LNCAP (cell line): ENCODE measurements at regions not wholly inside any gene's neighbourhood (a gene's known extent, or its start where the extent isn't known, plus 50 kb on each side); places are given as distances from the start of the nearest gene placed in this dataset.

Source experiments
- CTCF ChIP-seq: fragments of 450-650 bp; IDR thresholded peaks from 2 replicates; pipeline ENCODE4 v1.5.1; 2017; ENCODE audit warnings: mild to moderate bottlenecking

- TF ChIP-seq CTCF = no peak
Measured at GRCh38 chr3:30321065-30321464, 285.3 kb upstream of the TGFBR2 start.

GRCh38 chr3:30324587-30324986 is 281.8 kb upstream of the TGFBR2 start:
- TF ChIP-seq CTCF = no peak

GRCh38 chr3:30331519-30331918 is 274.9 kb upstream of the TGFBR2 start:
- TF ChIP-seq CTCF = no peak

- no peak for TF ChIP-seq CTCF
Measured at GRCh38 chr3:30332196-30333021, 274.0 kb upstream of the TGFBR2 start.

- TF ChIP-seq CTCF = no peak
Measured at GRCh38 chr3:30333143-30333542, 273.3 kb upstream of the TGFBR2 start.

GRCh38 chr3:30333903-30334302 is 272.5 kb upstream of the TGFBR2 start:
- no peak for TF ChIP-seq CTCF

GRCh38 chr3:30340500-30340899 is 265.9 kb upstream of the TGFBR2 start:
- no peak for TF ChIP-seq CTCF

- TF ChIP-seq CTCF = no peak
Measured at GRCh38 chr3:30341079-30341478, 265.3 kb upstream of the TGFBR2 start.
